A549 (cell line): ENCODE measurements at regions not wholly inside any gene's neighbourhood (a gene's known extent, or its start where the extent isn't known, plus 50 kb on each side); places are given as distances from the start of the nearest gene placed in this dataset.

Experiments used
- ATAC-seq, 2 experiments: fragments of 200-7000 bp in 1 of 2; fragments of >200 bp in 1 of 2; cut with Nextera tagmentation in 1 of 2; cut with Tn5 transposase in 1 of 2; 3 replicates each; pipeline versions ENCODE4 v1.8.0 to v1.9.1; 2018 to 2020; ENCODE audit warnings: mild to moderate bottlenecking in 1 of 2, moderate library complexity in 1 of 2
- CTCF ChIA-PET: fragments of 300-600 bp; sonication (Branson Sonifier 250); formaldehyde crosslinking; extraction: SDS; loops from one replicate; lab custom pipeline; 2021; ENCODE audit warnings: antibody characterized with exemption, inconsistent platforms; lab: Yijun Ruan, JAX
- POLR2A ChIA-PET: fragments of 350-600 bp; formaldehyde crosslinking; extraction: SDS; loops from one replicate; lab custom pipeline; 2021; ENCODE audit warnings: antibody characterized with exemption, inconsistent platforms; lab: Yijun Ruan, JAX
- DNase-seq, 2 experiments: peaks; one replicate each; pipeline versions ENCODE4 v3.0.0 to v3.0.0-alpha.2; 2011 to 2016; ENCODE audit warnings: low read depth in 1 of 2, low spot score in 1 of 2
- FAIRE-seq: peaks from 2 replicates; lab custom pipeline; 2011; peaks lifted over from hg19 to GRCh38; lab: Jason Lieb, UNC
- H3K27ac ChIP-seq, 2 experiments: fragments of >200 bp; sonication (Bioruptor Twin); formaldehyde crosslinking; 3 replicates each; pipeline ENCODE4 v1.5.1; 2016 to 2017
- H3K4me1 ChIP-seq: fragments of >200 bp; sonication (Bioruptor Twin); formaldehyde crosslinking; 3 replicates; pipeline ENCODE4 v1.6.1; 2016
- H3K4me2 ChIP-seq: fragments of >200 bp; sonication (Bioruptor Twin); formaldehyde crosslinking; 3 replicates; pipeline ENCODE4 v1.6.1; 2016
- H3K4me3 ChIP-seq: fragments of >200 bp; sonication (Bioruptor Twin); formaldehyde crosslinking; 3 replicates; pipeline ENCODE4 v1.5.1; 2016
- H3K9me3 ChIP-seq: fragments of >200 bp; sonication (Bioruptor Twin); formaldehyde crosslinking; 3 replicates; pipeline ENCODE4 v1.6.1; 2016
- CHD4 ChIP-seq: fragments of 200-600 bp; sonication (generic); IDR thresholded peaks from 2 replicates; pipeline ENCODE4 v1.6.1; 2016; ENCODE audit warnings: antibody characterized with exemption, mild to moderate bottlenecking, borderline replicate concordance
- ELK1 ChIP-seq: fragments of 150-350 bp; IDR thresholded peaks from 2 replicates; pipeline ENCODE4 v1.6.1; 2014; ENCODE audit warnings: low read depth, mild to moderate bottlenecking, low read length
- EP300 ChIP-seq, 2 experiments: fragments of >200 bp; sonication (Bioruptor Twin); formaldehyde crosslinking; IDR thresholded peaks; 2 replicates in 1 of 2; 3 replicates in 1 of 2; pipeline ENCODE4 v1.6.1; 2016 to 2017
- FOSL2 ChIP-seq, 2 experiments: fragments of 450-650 bp in 1 of 2; fragments of >200 bp in 1 of 2; sonication (Bioruptor Twin) in 1 of 2; formaldehyde crosslinking; IDR thresholded peaks; 2 replicates each; pipeline versions ENCODE4 v1.5.0 to v1.6.1; 2016 to 2020; ENCODE audit warnings: mild to moderate bottlenecking in 1 of 2, moderate library complexity in 1 of 2
- HES2 ChIP-seq: fragments of >200 bp; sonication (Bioruptor Twin); formaldehyde crosslinking; IDR thresholded peaks from 2 replicates; pipeline ENCODE4 v1.6.1; 2016
- HEYL ChIP-seq: fragments of 250-450 bp; sonication (Bioruptor Pico); IDR thresholded peaks from 2 replicates; pipeline ENCODE4 v1.8.0; 2021; ENCODE audit warnings: mild to moderate bottlenecking, moderate library complexity
- HOXB13 ChIP-seq: fragments of 250-450 bp; sonication (Bioruptor Pico); IDR thresholded peaks from 2 replicates; pipeline ENCODE4 v1.5.0; 2020; ENCODE audit warnings: low read depth, mild to moderate bottlenecking, moderate library complexity
- HOXB5 ChIP-seq: fragments of 250-450 bp; sonication (Bioruptor Pico); IDR thresholded peaks from 2 replicates; pipeline ENCODE4 v1.5.0; 2020; ENCODE audit warnings: mild to moderate bottlenecking, moderate library complexity
- JUN ChIP-seq, 2 experiments: fragments of >200 bp; sonication (Bioruptor Twin); formaldehyde crosslinking; IDR thresholded peaks; 2 replicates in 1 of 2; 3 replicates in 1 of 2; pipeline ENCODE4 v1.6.1; 2016 to 2017
- JUNB ChIP-seq: fragments of >200 bp; sonication (Bioruptor Twin); formaldehyde crosslinking; IDR thresholded peaks from 2 replicates; pipeline ENCODE4 v1.6.1; 2016
- KDM5A ChIP-seq: fragments of 200-600 bp; sonication (generic); IDR thresholded peaks from 2 replicates; pipeline ENCODE4 v1.6.1; 2016; ENCODE audit warnings: antibody characterized with exemption, mild to moderate bottlenecking
- MAFK ChIP-seq: fragments of 450-650 bp; IDR thresholded peaks from 2 replicates; pipeline ENCODE4 v1.6.1; 2014; ENCODE audit not compliant: partially characterized antibody
- NFE2L2 ChIP-seq: fragments of 150-350 bp; conservative IDR thresholded peaks from 2 replicates; pipeline ENCODE4 v1.6.1; 2014; ENCODE audit warnings: low read length
- NPAS2 ChIP-seq: fragments of 250-450 bp; sonication (Bioruptor Pico); IDR thresholded peaks from 2 replicates; pipeline ENCODE4 v1.8.0; 2022; ENCODE audit warnings: mild to moderate bottlenecking, moderate library complexity, borderline replicate concordance
- NR3C1 ChIP-seq: fragments of >200 bp; sonication (Bioruptor Twin); formaldehyde crosslinking; IDR thresholded peaks from 3 replicates; pipeline ENCODE4 v1.6.1; 2017
- POLR2AphosphoS2 ChIP-seq: conservative IDR thresholded peaks from 2 replicates; pipeline ENCODE4 v1.6.1; 2012; ENCODE audit warnings: low read length, improper control_type of control experiment, inconsistent platforms
- RAD21 ChIP-seq, 2 experiments: fragments of >200 bp in 1 of 2; sonication (Bioruptor Twin) in 1 of 2; formaldehyde crosslinking in 1 of 2; IDR thresholded peaks in 1 of 2; conservative IDR thresholded peaks in 1 of 2; 2 replicates in 1 of 2; 3 replicates in 1 of 2; pipeline ENCODE4 v1.6.1; 2012 to 2018; ENCODE audit warnings: inconsistent platforms in 1 of 2
- RARB ChIP-seq: fragments of 250-450 bp; sonication (Bioruptor Pico); IDR thresholded peaks from 2 replicates; pipeline ENCODE4 v1.8.0; 2021; ENCODE audit warnings: mild to moderate bottlenecking, moderate library complexity
- RFX5 ChIP-seq: fragments of 450-650 bp; IDR thresholded peaks from 2 replicates; pipeline ENCODE4 v1.7.1; 2014; ENCODE audit warnings: antibody characterized with exemption, mild to moderate bottlenecking, moderate library complexity
- USF2 ChIP-seq: fragments of 450-650 bp; IDR thresholded peaks from 2 replicates; pipeline ENCODE4 v1.6.1; 2014; ENCODE audit warnings: antibody characterized with exemption
- ZC3H11A ChIP-seq: fragments of 450-650 bp; IDR thresholded peaks from 2 replicates; pipeline ENCODE4 v1.6.1; 2014; ENCODE audit warnings: antibody characterized with exemption, mild to moderate bottlenecking
- ZNF302 ChIP-seq: fragments of 250-450 bp; sonication (Bioruptor Pico); IDR thresholded peaks from 2 replicates; pipeline ENCODE4 v1.9.0; 2021; ENCODE audit warnings: inconsistent platforms, mild to moderate bottlenecking, moderate library complexity
- WGBS: methylation state at CpG from one replicate; pipeline ENCODE4 v1.1.6; 2017; ENCODE audit errors: missing lambda C conversion rate; 5-methylcytosine and 5-hydroxymethylcytosine counted together

- CTCF ChIA-PET, result no interaction called here
- Histone ChIP-seq H3K4me3 (no peak overlapping the region), H3K4me2 (no peak overlapping the region), H3K9me3 (no peaks in the 10 kb centered on the region), H3K27ac (no peak overlapping the region), H3K4me1 (no peaks in the 10 kb centered on the region)
- FAIRE-seq (no peak), DNase-seq (no peak), ATAC-seq (no peak)
- POLR2A ChIA-PET, result no interaction called here
- no peak for TF ChIP-seq CHD4
- no peak for TF ChIP-seq NFE2L2
- TF ChIP-seq NPAS2 (CRISPR knock-in tag), result no peak
- no peak for TF ChIP-seq MAFK
- TF ChIP-seq HES2, result no peak
Observed at GRCh38 chr10:64374346-64374745, 853.1 kb downstream of the REEP3 start.

- Histone ChIP-seq H3K4me3 (no peak overlapping the region), H3K9me3 (no peaks in the 10 kb centered on the region), H3K27ac (no peak overlapping the region), H3K4me1 (no peaks in the 10 kb centered on the region), H3K4me2 (no peak overlapping the region)
- ATAC-seq (no peak), DNase-seq (no peak), FAIRE-seq (no peak)
- WGBS, result 0% methylated on average over 4 of the region's 4 CpGs
- CTCF ChIA-PET, result no interaction called here
- POLR2A ChIA-PET, result no interaction called here
- TF ChIP-seq USF2, result no peak
- TF ChIP-seq RARB (CRISPR knock-in tag), result no peak
- TF ChIP-seq JUN (IDR thresholded peaks at IDR 0.05), result no peak
- TF ChIP-seq HOXB13 (CRISPR knock-in tag), result no peak
- no peak for TF ChIP-seq HEYL (CRISPR knock-in tag)
- no peak for TF ChIP-seq EP300 (IDR thresholded peaks at IDR 0.05)
Observed at GRCh38 chr10:64376167-64376566, 855.0 kb downstream of the REEP3 start.

- ATAC-seq (no peak), FAIRE-seq (no peak), DNase-seq (peak in 1 of 2 experiments; percentile 9)
- Histone ChIP-seq H3K4me1 (no peaks in the 10 kb centered on the region), H3K4me3 (no peak overlapping the region), H3K4me2 (no peak overlapping the region), H3K9me3 (no peaks in the 10 kb centered on the region), H3K27ac (no peak overlapping the region)
- no peak for TF ChIP-seq FOSL2 (IDR thresholded peaks at IDR 0.05)
- no peak for TF ChIP-seq FOSL2 (CRISPR knock-in tag; IDR thresholded peaks at IDR 0.05)
- TF ChIP-seq ELK1, result no peak
- no peak for TF ChIP-seq JUNB
- TF ChIP-seq ZC3H11A, result no peak
- TF ChIP-seq HOXB5 (CRISPR knock-in tag), result no peak
- TF ChIP-seq RFX5, result no peak
- no peak for TF ChIP-seq RAD21 (conservative IDR thresholded peaks at IDR 0.05 in 1 of 2, IDR thresholded peaks at IDR 0.05 in 1 of 2)
- TF ChIP-seq KDM5A, result no peak
- no peak for TF ChIP-seq POLR2AphosphoS2
- no peak for TF ChIP-seq JUN (IDR thresholded peaks at IDR 0.05)
- no peak for TF ChIP-seq NR3C1
- no peak for TF ChIP-seq HES2
- TF ChIP-seq ZNF302, result no peak
- TF ChIP-seq HOXB13 (CRISPR knock-in tag), result no peak
- ChIA-PET POLR2A (no interaction called here), CTCF (no interaction called here)
Observed at GRCh38 chr10:64379898-64380297, 858.7 kb downstream of the REEP3 start.
